ENCODE measurements at regions not wholly inside any gene's neighbourhood (a gene's known extent, or its start where the extent isn't known, plus 50 kb on each side); places are given as distances from the start of the nearest gene placed in this dataset.

- DNase-seq (no peak), ATAC-seq (no peak)
- peaks cover 11% of the 10 kb centered on the region for H3K9me3 Mint-ChIP-seq
- H3K27ac Mint-ChIP-seq: no peak overlapping the region
- no peaks in the 10 kb centered on the region for H3K36me3 Mint-ChIP-seq (ENCODE audit: low read depth)
- no peaks in the 10 kb centered on the region for H3K27me3 Mint-ChIP-seq
- H3K4me3 Mint-ChIP-seq: no peak overlapping the region
- no peaks in the 10 kb centered on the region for H3K4me1 Mint-ChIP-seq
Observed at GRCh38 chr2:150309311-150310080, 178.0 kb downstream of the RND3 start.

- no peak for DNase-seq
- H3K27me3 Mint-ChIP-seq: no peaks in the 10 kb centered on the region
- no peaks in the 10 kb centered on the region for H3K36me3 Mint-ChIP-seq (ENCODE audit: low read depth)
- no peak overlapping the region for H3K4me3 Mint-ChIP-seq
- no peaks in the 10 kb centered on the region for H3K4me1 Mint-ChIP-seq
- H3K27ac Mint-ChIP-seq: no peak overlapping the region
- H3K9me3 Mint-ChIP-seq: peaks cover 8% of the 10 kb centered on the region
- ATAC-seq: no peak
Observed at GRCh38 chr2:150307258-150307657, 180.2 kb downstream of the RND3 start.

GRCh38 chr2:150303281-150303680 is 184.2 kb downstream of the RND3 start:
- Mint-ChIP-seq H3K4me1 (no peaks in the 10 kb centered on the region), H3K27me3 (no peaks in the 10 kb centered on the region)

GRCh38 chr2:150298571-150299305 is 188.7 kb downstream of the RND3 start:
- H3K4me1 Mint-ChIP-seq: no peaks in the 10 kb centered on the region
- H3K9me3 Mint-ChIP-seq: peaks cover 14% of the 10 kb centered on the region
- ATAC-seq (no peak), DNase-seq (no peak)
- H3K4me3 Mint-ChIP-seq: no peak overlapping the region
- no peak overlapping the region for H3K27ac Mint-ChIP-seq
- H3K36me3 Mint-ChIP-seq (ENCODE audit: low read depth): no peaks in the 10 kb centered on the region
- no peaks in the 10 kb centered on the region for H3K27me3 Mint-ChIP-seq

More at GRCh38 chr2:150303281-150303680, 184.2 kb downstream of the RND3 start:
- H3K4me3 Mint-ChIP-seq: no peak overlapping the region
- H3K9me3 Mint-ChIP-seq: peaks cover 14% of the 10 kb centered on the region
- DNase-seq (no peak), ATAC-seq (no peak)
- no peak overlapping the region for H3K27ac Mint-ChIP-seq
- H3K36me3 Mint-ChIP-seq (ENCODE audit: low read depth): no peaks in the 10 kb centered on the region

- no peaks in the 10 kb centered on the region for H3K4me1 Mint-ChIP-seq
- no peak overlapping the region for H3K27ac Mint-ChIP-seq
- DNase-seq: no peak
- no peak overlapping the region for H3K4me3 Mint-ChIP-seq
- H3K9me3 Mint-ChIP-seq: peaks cover 6% of the 10 kb centered on the region
- no peaks in the 10 kb centered on the region for H3K36me3 Mint-ChIP-seq (ENCODE audit: low read depth)
- H3K27me3 Mint-ChIP-seq: no peaks in the 10 kb centered on the region
- no peak for ATAC-seq
Observed at GRCh38 chr2:150296770-150297546, 190.5 kb downstream of the RND3 start.

- peaks cover 6% of the 10 kb centered on the region for H3K9me3 Mint-ChIP-seq
- DNase-seq (no peak), ATAC-seq (no peak)
- no peaks in the 10 kb centered on the region for H3K36me3 Mint-ChIP-seq (ENCODE audit: low read depth)
- H3K27me3 Mint-ChIP-seq: no peaks in the 10 kb centered on the region
- no peak overlapping the region for H3K27ac Mint-ChIP-seq
- no peak overlapping the region for H3K4me3 Mint-ChIP-seq
- H3K4me1 Mint-ChIP-seq: no peaks in the 10 kb centered on the region
Observed at GRCh38 chr2:150295544-150295943, 191.9 kb downstream of the RND3 start.

GRCh38 chr2:150293771-150294170 is 193.7 kb downstream of the RND3 start:
- Mint-ChIP-seq H3K4me3 (no peak overlapping the region), H3K9me3 (no peaks in the 10 kb centered on the region), H3K27me3 (no peaks in the 10 kb centered on the region), H3K4me1 (no peaks in the 10 kb centered on the region), H3K36me3 (ENCODE audit: low read depth) (no peaks in the 10 kb centered on the region), H3K27ac (no peak overlapping the region)
- ATAC-seq (no peak), DNase-seq (no peak)

- H3K27ac Mint-ChIP-seq: no peak overlapping the region
- H3K4me3 Mint-ChIP-seq: no peak overlapping the region
- H3K36me3 Mint-ChIP-seq (ENCODE audit: low read depth): no peaks in the 10 kb centered on the region
- no peaks in the 10 kb centered on the region for H3K27me3 Mint-ChIP-seq
- H3K9me3 Mint-ChIP-seq: no peaks in the 10 kb centered on the region
- H3K4me1 Mint-ChIP-seq: no peaks in the 10 kb centered on the region
- DNase-seq (no peak), ATAC-seq (no peak)
Observed at GRCh38 chr2:150292807-150293206, 194.7 kb downstream of the RND3 start.

GRCh38 chr2:150292192-150292591 is 195.3 kb downstream of the RND3 start:
- ATAC-seq (no peak), DNase-seq (no peak)
- Mint-ChIP-seq H3K27me3 (no peaks in the 10 kb centered on the region), H3K36me3 (ENCODE audit: low read depth) (no peaks in the 10 kb centered on the region), H3K9me3 (no peaks in the 10 kb centered on the region), H3K4me3 (no peak overlapping the region), H3K4me1 (no peaks in the 10 kb centered on the region), H3K27ac (no peak overlapping the region)

- no peak overlapping the region for H3K4me3 Mint-ChIP-seq
- no peaks in the 10 kb centered on the region for H3K36me3 Mint-ChIP-seq (ENCODE audit: low read depth)
- H3K9me3 Mint-ChIP-seq: peaks cover 4% of the 10 kb centered on the region
- H3K4me1 Mint-ChIP-seq: no peaks in the 10 kb centered on the region
- ATAC-seq (no peak), DNase-seq (no peak)
- H3K27ac Mint-ChIP-seq: no peak overlapping the region
- H3K27me3 Mint-ChIP-seq: no peaks in the 10 kb centered on the region
Observed at GRCh38 chr2:150286730-150287362, 200.6 kb downstream of the RND3 start.

- no peaks in the 10 kb centered on the region for H3K27me3 Mint-ChIP-seq
- no peaks in the 10 kb centered on the region for H3K4me1 Mint-ChIP-seq
- ATAC-seq (no peak), DNase-seq (no peak)
- no peak overlapping the region for H3K4me3 Mint-ChIP-seq
- no peak overlapping the region for H3K27ac Mint-ChIP-seq
- H3K36me3 Mint-ChIP-seq (ENCODE audit: low read depth): no peaks in the 10 kb centered on the region
- H3K9me3 Mint-ChIP-seq: peaks cover 8% of the 10 kb centered on the region
Observed at GRCh38 chr2:150284116-150284515, 203.4 kb downstream of the RND3 start.

- ATAC-seq (no peak), DNase-seq (no peak)
- Mint-ChIP-seq H3K4me1 (no peaks in the 10 kb centered on the region), H3K36me3 (ENCODE audit: low read depth) (no peaks in the 10 kb centered on the region), H3K4me3 (no peak overlapping the region), H3K27ac (no peak overlapping the region), H3K9me3 (peaks cover 8% of the 10 kb centered on the region), H3K27me3 (no peaks in the 10 kb centered on the region)
Observed at GRCh38 chr2:150282771-150283371, 204.6 kb downstream of the RND3 start.

- DNase-seq (no peak), ATAC-seq (no peak)
- Mint-ChIP-seq H3K4me1 (no peaks in the 10 kb centered on the region), H3K27me3 (no peaks in the 10 kb centered on the region), H3K4me3 (no peak overlapping the region), H3K36me3 (ENCODE audit: low read depth) (no peaks in the 10 kb centered on the region), H3K27ac (no peak overlapping the region), H3K9me3 (peaks cover 10% of the 10 kb centered on the region)
Observed at GRCh38 chr2:150282357-150282756, 205.1 kb downstream of the RND3 start.

GRCh38 chr2:150280231-150280630 is 207.2 kb downstream of the RND3 start:
- Mint-ChIP-seq H3K9me3 (peaks cover 20% of the 10 kb centered on the region), H3K4me3 (no peak overlapping the region), H3K27me3 (no peaks in the 10 kb centered on the region), H3K4me1 (no peaks in the 10 kb centered on the region), H3K36me3 (ENCODE audit: low read depth) (no peaks in the 10 kb centered on the region), H3K27ac (no peak overlapping the region)
- ATAC-seq: no peak
- no peak for DNase-seq
